Hepatocyte (in vitro differentiated cells): ENCODE measurements at regions not wholly inside any gene's neighbourhood (a gene's known extent, or its start where the extent isn't known, plus 50 kb on each side); places are given as distances from the start of the nearest gene placed in this dataset.

ENCODE experiments used
- EZH2 ChIP-seq: fragments of 200-600 bp; sonication (generic); IDR thresholded peaks from 2 replicates; pipeline ENCODE4 v1.6.1; 2016; ENCODE audit warnings: antibody characterized with exemption, mild to moderate bottlenecking, borderline replicate concordance
- TF ChIP-seq, protein P1 (sequence below): fragments of 200-600 bp; sonication (generic); IDR thresholded peaks from 2 replicates; pipeline ENCODE4 v1.5.1; 2016; ENCODE audit warnings: antibody characterized with exemption, mild to moderate bottlenecking; ENCODE audit not compliant: poor library complexity

DNA sequence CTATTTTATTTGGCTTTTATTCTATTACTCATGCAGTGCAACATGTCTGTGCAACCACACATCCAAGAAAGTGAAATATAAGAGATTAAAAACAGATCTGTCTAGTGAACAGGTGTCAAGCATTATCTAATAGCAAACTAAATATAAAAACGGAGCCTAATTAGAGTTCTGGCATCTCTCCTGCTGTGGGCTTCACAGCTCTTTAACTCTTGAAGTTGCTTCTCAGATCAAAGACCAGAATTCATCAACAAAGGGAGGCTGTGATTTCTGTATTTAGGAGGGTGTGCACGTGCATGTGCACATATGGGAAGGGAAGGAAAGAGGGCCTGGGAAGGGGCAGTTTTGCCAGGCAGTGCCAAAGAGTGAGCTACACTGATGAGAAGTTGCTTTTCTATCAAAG lies 81.0 kb downstream of the MIS18A start:
- TF ChIP-seq, protein P1, sequence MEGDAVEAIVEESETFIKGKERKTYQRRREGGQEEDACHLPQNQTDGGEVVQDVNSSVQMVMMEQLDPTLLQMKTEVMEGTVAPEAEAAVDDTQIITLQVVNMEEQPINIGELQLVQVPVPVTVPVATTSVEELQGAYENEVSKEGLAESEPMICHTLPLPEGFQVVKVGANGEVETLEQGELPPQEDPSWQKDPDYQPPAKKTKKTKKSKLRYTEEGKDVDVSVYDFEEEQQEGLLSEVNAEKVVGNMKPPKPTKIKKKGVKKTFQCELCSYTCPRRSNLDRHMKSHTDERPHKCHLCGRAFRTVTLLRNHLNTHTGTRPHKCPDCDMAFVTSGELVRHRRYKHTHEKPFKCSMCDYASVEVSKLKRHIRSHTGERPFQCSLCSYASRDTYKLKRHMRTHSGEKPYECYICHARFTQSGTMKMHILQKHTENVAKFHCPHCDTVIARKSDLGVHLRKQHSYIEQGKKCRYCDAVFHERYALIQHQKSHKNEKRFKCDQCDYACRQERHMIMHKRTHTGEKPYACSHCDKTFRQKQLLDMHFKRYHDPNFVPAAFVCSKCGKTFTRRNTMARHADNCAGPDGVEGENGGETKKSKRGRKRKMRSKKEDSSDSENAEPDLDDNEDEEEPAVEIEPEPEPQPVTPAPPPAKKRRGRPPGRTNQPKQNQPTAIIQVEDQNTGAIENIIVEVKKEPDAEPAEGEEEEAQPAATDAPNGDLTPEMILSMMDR = no peak
- no peak for TF ChIP-seq EZH2
